OCI-LY7 (cell line): ENCODE measurements at regions not wholly inside any gene's neighbourhood (a gene's known extent, or its start where the extent isn't known, plus 50 kb on each side); places are given as distances from the start of the nearest gene placed in this dataset.
"Not testable (repeated sequence)": the region's sequence is repeated elsewhere in the genome, so short reads cannot be mapped to it uniquely, and the experiment has no call there.

Experiments
- BruUV-seq: library from RNA; stranded (reverse); fragments of 400-500 nt; replicated peaks from 2 replicates; lab custom pipeline; 2021; lab: Mats Ljungman, UMichigan
- CTCF ChIA-PET: fragments of 300-600 bp; sonication (Branson Sonifier 250); formaldehyde crosslinking; loops from one replicate; lab custom pipeline; 2022; ENCODE audit warnings: antibody characterized with exemption; ENCODE audit not compliant: unreplicated experiment; lab: Charles Lee
- POLR2A ChIA-PET: fragments of 300-600 bp; sonication (Branson Sonifier 250); formaldehyde crosslinking; loops from one replicate; lab custom pipeline; 2022; ENCODE audit warnings: antibody characterized with exemption; lab: Charles Lee
- DNase-seq: peaks from one replicate; pipeline ENCODE4 v3.0.0-alpha.2; 2015; ENCODE audit warnings: low spot score
- H2AFZ ChIP-seq: fragments of 200-600 bp; sonication (generic), shearing (Covaris generic); 2 replicates; pipeline ENCODE4 v1.6.1; 2014; ENCODE audit warnings: mild to moderate bottlenecking, antibody characterized with exemption, low read length, moderate library complexity
- H3K27ac ChIP-seq: fragments of 200-600 bp; sonication (generic); 2 replicates; pipeline ENCODE4 v1.5.1; 2014; ENCODE audit warnings: mixed run types, low read depth, mild to moderate bottlenecking, moderate library complexity, low read length, inconsistent platforms; ENCODE audit not compliant: poor library complexity, severe bottlenecking
- H3K36me3 ChIP-seq: fragments of 200-600 bp; sonication (generic); 2 replicates; pipeline ENCODE4 v1.6.1; 2014; ENCODE audit warnings: mild to moderate bottlenecking, antibody characterized with exemption, low read length, moderate library complexity, mixed read lengths; ENCODE audit not compliant: insufficient read depth
- H3K4me1 ChIP-seq: fragments of 200-600 bp; sonication (generic); 2 replicates; pipeline ENCODE4 v1.5.1; 2014; ENCODE audit warnings: mild to moderate bottlenecking, low read length; ENCODE audit not compliant: insufficient read depth, poor library complexity, severe bottlenecking
- H3K4me2 ChIP-seq: fragments of 200-600 bp; sonication (generic); 2 replicates; pipeline ENCODE4 v1.6.1; 2014; ENCODE audit warnings: mild to moderate bottlenecking, low read length
- H3K4me3 ChIP-seq: fragments of 200-600 bp; sonication (generic); 2 replicates; pipeline ENCODE4 v1.5.1; 2014; ENCODE audit warnings: mild to moderate bottlenecking, low read depth, low read length; ENCODE audit not compliant: poor library complexity, severe bottlenecking
- H3K79me2 ChIP-seq: fragments of 200-600 bp; sonication (generic); 2 replicates; pipeline ENCODE4 v1.6.1; 2016; ENCODE audit warnings: low read depth, mild to moderate bottlenecking, low read length, moderate library complexity, mixed read lengths; ENCODE audit not compliant: insufficient read depth
- H3K9me2 ChIP-seq: fragments of 200-600 bp; sonication (generic); 2 replicates; pipeline ENCODE4 v1.6.1; 2016; ENCODE audit warnings: mild to moderate bottlenecking, low read length, mixed read lengths; ENCODE audit not compliant: insufficient read depth
- H3K9me3 ChIP-seq: fragments of 200-600 bp; sonication (generic); 2 replicates; pipeline ENCODE4 v1.6.1; 2014; ENCODE audit warnings: mild to moderate bottlenecking, mixed run types, low read length, mixed read lengths
- H4K20me1 ChIP-seq: fragments of 200-600 bp; sonication (generic); 2 replicates; pipeline ENCODE4 v1.6.1; 2014; ENCODE audit warnings: mild to moderate bottlenecking, antibody characterized with exemption, low read length, moderate library complexity, mixed read lengths; ENCODE audit not compliant: insufficient read depth
- EZH2phosphoT487 ChIP-seq: fragments of 200-600 bp; sonication (generic); IDR thresholded peaks from 2 replicates; pipeline ENCODE4 v1.6.1; 2018; ENCODE audit warnings: low read depth, borderline replicate concordance, mild to moderate bottlenecking, mixed run types, antibody characterized with exemption, low read length, moderate library complexity, mixed read lengths
- intact Hi-C: fragments of 100-400 bp; cut with micrococcal nuclease; formaldehyde crosslinking; loops from one replicate; pipeline ENCODE4 v1.10.0; 2022; ENCODE audit not compliant: unreplicated experiment
- TF ChIP-seq, protein P1 (sequence below): fragments of 200-600 bp; sonication (generic); conservative IDR thresholded peaks from 2 replicates; pipeline ENCODE4 v1.5.1; 2014; ENCODE audit warnings: mild to moderate bottlenecking, antibody characterized with exemption, low read length, moderate library complexity, mixed read lengths

DNA sequence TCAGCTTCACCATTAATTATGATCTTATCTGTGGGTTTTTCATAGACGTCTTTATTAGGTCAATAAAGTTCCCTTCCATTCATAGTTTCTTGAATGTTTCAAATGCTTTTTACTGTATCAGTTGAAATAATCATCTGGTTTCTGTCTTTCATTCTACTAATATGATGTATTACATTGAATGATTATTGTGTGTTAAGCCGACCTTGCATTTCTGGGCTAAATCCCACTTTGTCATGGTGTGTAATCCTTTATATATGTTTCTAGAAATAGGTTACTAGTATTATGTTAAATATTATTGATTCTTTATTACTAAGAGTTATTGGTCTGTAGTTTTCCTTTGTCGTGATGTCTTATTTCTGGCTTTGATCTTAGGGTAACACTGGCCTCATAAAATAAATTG is 134.9 kb downstream of the FASLG start:
- Histone ChIP-seq H3K27ac (no peak overlapping the region), H3K9me3 (peaks cover 4% of the 10 kb centered on the region; the same call in 1 of the 2 replicates), H3K9me2 (no peaks in the 10 kb centered on the region), H3K4me1 (no peaks in the 10 kb centered on the region), H4K20me1 (no peaks in the 10 kb centered on the region), H2AFZ (no peak overlapping the region), H3K79me2 (no peaks in the 10 kb centered on the region), H3K36me3 (no peaks in the 10 kb centered on the region), H3K4me2 (no peak overlapping the region), H3K4me3 (no peak overlapping the region)
- BruUV-seq = no TSS peak
- ChIA-PET CTCF (no interaction called here), POLR2A (interaction anchor here (0.6 to 1.1 kb wide), 4 partner anchors 14 to 32 kb away, joined by 3 to 7 read pairs (median 4); no protein-coding TSS in a partner anchor)
- no peak for DNase-seq
- TF ChIP-seq, protein P1, sequence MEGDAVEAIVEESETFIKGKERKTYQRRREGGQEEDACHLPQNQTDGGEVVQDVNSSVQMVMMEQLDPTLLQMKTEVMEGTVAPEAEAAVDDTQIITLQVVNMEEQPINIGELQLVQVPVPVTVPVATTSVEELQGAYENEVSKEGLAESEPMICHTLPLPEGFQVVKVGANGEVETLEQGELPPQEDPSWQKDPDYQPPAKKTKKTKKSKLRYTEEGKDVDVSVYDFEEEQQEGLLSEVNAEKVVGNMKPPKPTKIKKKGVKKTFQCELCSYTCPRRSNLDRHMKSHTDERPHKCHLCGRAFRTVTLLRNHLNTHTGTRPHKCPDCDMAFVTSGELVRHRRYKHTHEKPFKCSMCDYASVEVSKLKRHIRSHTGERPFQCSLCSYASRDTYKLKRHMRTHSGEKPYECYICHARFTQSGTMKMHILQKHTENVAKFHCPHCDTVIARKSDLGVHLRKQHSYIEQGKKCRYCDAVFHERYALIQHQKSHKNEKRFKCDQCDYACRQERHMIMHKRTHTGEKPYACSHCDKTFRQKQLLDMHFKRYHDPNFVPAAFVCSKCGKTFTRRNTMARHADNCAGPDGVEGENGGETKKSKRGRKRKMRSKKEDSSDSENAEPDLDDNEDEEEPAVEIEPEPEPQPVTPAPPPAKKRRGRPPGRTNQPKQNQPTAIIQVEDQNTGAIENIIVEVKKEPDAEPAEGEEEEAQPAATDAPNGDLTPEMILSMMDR = no peak
- no peak for TF ChIP-seq EZH2phosphoT487
- intact Hi-C loops = no loop called here

DNA sequence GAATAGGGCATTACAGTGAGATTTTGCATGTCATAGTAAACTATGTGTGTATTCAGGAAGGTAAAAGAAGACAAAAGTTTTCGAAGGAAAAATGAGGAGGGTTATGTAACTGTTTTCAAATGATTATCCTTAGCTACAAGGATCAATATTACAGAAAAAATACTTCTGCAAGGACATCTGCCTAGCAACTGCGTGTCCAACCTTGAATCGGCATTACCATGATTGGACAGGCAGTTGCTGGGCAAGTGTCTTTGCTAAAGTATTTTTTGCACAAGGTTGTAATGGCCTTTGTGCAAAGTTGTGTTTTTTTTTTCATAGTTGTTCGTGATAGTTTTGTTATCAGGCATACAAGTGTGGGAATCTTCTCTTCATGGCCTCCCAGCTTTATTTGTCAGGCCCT is 136.8 kb downstream of the FASLG start:
- no peaks in the 10 kb centered on the region for H3K36me3 ChIP-seq
- no peak overlapping the region for H3K4me3 ChIP-seq
- intact Hi-C loops = no loop called here
- no peak for DNase-seq
- POLR2A ChIA-PET = interaction anchor here (1.1 kb wide), 1 partner anchor 24 kb away, joined by 4 read pairs; no protein-coding TSS in a partner anchor
- no peak overlapping the region for H2AFZ ChIP-seq
- no peaks in the 10 kb centered on the region for H3K9me2 ChIP-seq
- no TSS peak for BruUV-seq
- H4K20me1 ChIP-seq = no peaks in the 10 kb centered on the region
- H3K4me1 ChIP-seq = no peaks in the 10 kb centered on the region
- no peak overlapping the region for H3K4me2 ChIP-seq
- H3K9me3 ChIP-seq = peaks cover 4% of the 10 kb centered on the region; the same call in 1 of the 2 replicates
- H3K27ac ChIP-seq = no peak overlapping the region
- TF ChIP-seq EZH2phosphoT487 = no peak
- TF ChIP-seq, protein P1 = no peak
- CTCF ChIA-PET = no interaction called here
- no peaks in the 10 kb centered on the region for H3K79me2 ChIP-seq

DNA sequence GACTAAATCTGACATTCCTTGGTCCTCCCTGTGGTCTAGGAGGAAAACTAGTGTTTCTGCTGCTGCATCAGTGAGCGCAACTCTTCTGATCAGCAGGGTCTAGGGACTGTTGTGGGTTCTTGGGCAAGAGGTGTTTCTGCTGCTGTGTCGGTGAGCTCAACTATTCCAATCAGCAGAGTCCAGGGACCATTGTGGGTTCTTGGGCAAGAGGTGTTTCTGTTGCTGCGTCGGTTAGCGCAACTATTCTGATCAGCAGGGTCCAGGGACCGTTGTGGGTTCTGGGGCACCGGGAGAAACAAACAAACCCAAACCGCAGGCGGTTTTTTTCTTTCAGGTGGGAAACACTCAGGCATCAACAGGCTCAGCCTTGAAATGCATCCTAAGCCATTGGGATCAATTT is 140.9 kb downstream of the FASLG start:
- H3K9me3 ChIP-seq, CTCF ChIA-PET, POLR2A ChIA-PET: not testable (repeated sequence)

More for the DNA sequence above, 140.9 kb downstream of the FASLG start:
- H2AFZ ChIP-seq, BruUV-seq, H3K36me3 ChIP-seq, intact Hi-C loops, H3K9me2 ChIP-seq, H3K4me1 ChIP-seq, H3K4me2 ChIP-seq, H3K4me3 ChIP-seq, H3K79me2 ChIP-seq, H3K27ac ChIP-seq, DNase-seq, H4K20me1 ChIP-seq: not testable (repeated sequence)
